K562 (cell line): ENCODE measurements at regions not wholly inside any gene's neighbourhood (a gene's known extent, or its start where the extent isn't known, plus 50 kb on each side); places are given as distances from the start of the nearest gene placed in this dataset.

Experiments
- ATAC-seq: fragments of 200-7000 bp; cut with Tn5 transposase; 3 replicates; pipeline ENCODE4 v1.9.1; 2020; ENCODE audit warnings: moderate library complexity
- BruUV-seq: library from RNA; stranded (reverse); fragments of 400-500 nt; replicated peaks from 2 replicates; lab custom pipeline; 2021; lab: Mats Ljungman, UMichigan
- CTCF ChIA-PET: fragments of 300-600 bp; formaldehyde crosslinking; extraction: SDS; loops from one replicate; lab custom pipeline; 2021; ENCODE audit warnings: low intra/inter-chr PET ratio; lab: Yijun Ruan, JAX
- POLR2A ChIA-PET: fragments of 300-600, 350-650 bp; sonication (Branson Sonifier 250); formaldehyde crosslinking; extraction: SDS; loops from one replicate; lab custom pipeline; 2021; ENCODE audit warnings: antibody characterized with exemption, inconsistent platforms; lab: Yijun Ruan, JAX
- DNase-seq, 4 experiments: peaks; one replicate each; pipeline versions ENCODE4 v3.0.0 to v3.0.0-alpha.2; 2011 to 2018; ENCODE audit warnings: low spot score in 3 of 4, mixed read lengths in 3 of 4; ENCODE audit errors: extremely low read depth in 1 of 4
- FAIRE-seq: peaks from 2 replicates; lab custom pipeline; 2011; peaks lifted over from hg19 to GRCh38; lab: Jason Lieb, UNC
- H2AFZ ChIP-seq: 2 replicates; pipeline ENCODE4 v1.6.0; 2011; ENCODE audit warnings: low read depth, low read length, control low read depth, inconsistent platforms
- H3K27ac ChIP-seq: fragments of 200-600 bp; 3 replicates; pipeline ENCODE4 v1.8.0; 2011; ENCODE audit warnings: low read depth, mild to moderate bottlenecking, control low read depth, inconsistent platforms, low read length, moderate library complexity, mixed read lengths; ENCODE audit errors: extremely low read depth
- H3K27me3 ChIP-seq, 2 experiments: fragments of 300-600 bp in 1 of 2; 2 replicates in 1 of 2; 3 replicates in 1 of 2; pipeline versions ENCODE4 v1.6.0 to v1.8.0; 2011; ENCODE audit warnings: inconsistent platforms in 2 of 2, low read length in 2 of 2, mild to moderate bottlenecking in 1 of 2, mixed read lengths in 1 of 2, moderate library complexity in 1 of 2; ENCODE audit not compliant: control insufficient read depth in 2 of 2, insufficient read depth in 2 of 2
- H3K36me3 ChIP-seq: fragments of 300-600 bp; 3 replicates; pipeline ENCODE4 v1.8.0; 2011; ENCODE audit warnings: mild to moderate bottlenecking, low read length, inconsistent platforms; ENCODE audit not compliant: control insufficient read depth, insufficient read depth
- H3K4me1 ChIP-seq, 2 experiments: fragments of 200-600 bp in 1 of 2; replicated peaks in 1 of 2; 2 replicates in 1 of 2; 3 replicates in 1 of 2; pipeline versions ENCODE4 v1.5.1 to v1.8.0; 2011; ENCODE audit warnings: inconsistent platforms in 2 of 2, low read length in 2 of 2, mild to moderate bottlenecking in 1 of 2, mixed read lengths in 1 of 2, moderate library complexity in 1 of 2; ENCODE audit not compliant: control insufficient read depth in 2 of 2, insufficient read depth in 2 of 2
- H3K4me2 ChIP-seq: 2 replicates; pipeline ENCODE4 v1.6.1; 2011; ENCODE audit warnings: low read length, control low read depth, inconsistent platforms, mixed read lengths; ENCODE audit not compliant: insufficient read depth
- H3K4me3 ChIP-seq: fragments of 200-600 bp; sonication (generic), shearing (Covaris generic); 2 replicates; pipeline ENCODE4 v1.5.1; 2016; ENCODE audit warnings: control low read depth, inconsistent platforms
- H3K79me2 ChIP-seq: fragments of 200-600 bp; 3 replicates; pipeline ENCODE4 v1.8.0; 2011; ENCODE audit warnings: low read length, inconsistent platforms; ENCODE audit not compliant: control insufficient read depth, insufficient read depth
- H3K9ac ChIP-seq, 2 experiments: 2 replicates each; pipeline versions ENCODE4 v1.6.0 to v1.6.1; 2011; ENCODE audit warnings: low read depth in 2 of 2, low read length in 2 of 2, control low read depth in 1 of 2, inconsistent platforms in 1 of 2, mild to moderate bottlenecking in 1 of 2, mixed read lengths in 1 of 2; ENCODE audit not compliant: insufficient read depth in 1 of 2
- H3K9me1 ChIP-seq: one replicate; pipeline ENCODE4 v1.6.0; 2011; ENCODE audit warnings: inconsistent platforms, mild to moderate bottlenecking, low read length, moderate library complexity; ENCODE audit not compliant: control insufficient read depth, insufficient read depth
- H3K9me3 ChIP-seq: replicated peaks from 2 replicates; pipeline ENCODE4 v1.5.1; 2011; ENCODE audit warnings: low read depth, low read length, inconsistent platforms; ENCODE audit not compliant: control insufficient read depth, insufficient read depth
- H4K20me1 ChIP-seq: replicated peaks from 2 replicates; pipeline ENCODE4 v1.6.1; 2011; ENCODE audit warnings: low read length, inconsistent platforms, mixed read lengths; ENCODE audit not compliant: control insufficient read depth, insufficient read depth
- ATF7 ChIP-seq: fragments of 450-650 bp; IDR thresholded peaks from 2 replicates; pipeline ENCODE4 v1.7.1; 2014; ENCODE audit warnings: mild to moderate bottlenecking, moderate library complexity
- GTF2A2 ChIP-seq: IDR thresholded peaks from 2 replicates; pipeline ENCODE4 v1.6.1; 2016; ENCODE audit warnings: mild to moderate bottlenecking, missing genetic modification characterization, missing compliant biosample characterization
- HDAC6 ChIP-seq: IDR thresholded peaks from 2 replicates; pipeline ENCODE4 v1.6.1; 2012; ENCODE audit warnings: low read depth, mild to moderate bottlenecking, control low read depth, inconsistent platforms, low read length, moderate library complexity
- HSF4 ChIP-seq: fragments of 250-450 bp; sonication (Bioruptor Pico); IDR thresholded peaks from 2 replicates; pipeline ENCODE4 v2.1.2; 2022; ENCODE audit warnings: mild to moderate bottlenecking, moderate library complexity, borderline replicate concordance
- ILF3 ChIP-seq: fragments of 450-650 bp; IDR thresholded peaks from 2 replicates; pipeline ENCODE4 v1.6.1; 2018; ENCODE audit warnings: antibody characterized with exemption, mild to moderate bottlenecking, moderate library complexity, borderline replicate concordance
- KLF16 ChIP-seq: IDR thresholded peaks from 2 replicates; pipeline ENCODE4 v1.6.1; 2016; ENCODE audit warnings: antibody characterized with exemption
- POLR2AphosphoS5 ChIP-seq: IDR thresholded peaks from 2 replicates; pipeline ENCODE4 v1.6.1; 2011; ENCODE audit warnings: mild to moderate bottlenecking, low read depth, low read length, moderate library complexity; ENCODE audit not compliant: control insufficient read depth, insufficient read depth
- PTBP1 ChIP-seq: fragments of 200-400 bp; formaldehyde crosslinking; IDR thresholded peaks from 2 replicates; pipeline ENCODE4 v1.6.1; 2017; ENCODE audit warnings: low read depth, low read length
- RBM14 ChIP-seq: fragments of 200-400 bp; formaldehyde crosslinking; IDR thresholded peaks from 2 replicates; pipeline ENCODE4 v1.6.1; 2018; ENCODE audit warnings: low read depth, mild to moderate bottlenecking, low read length, moderate library complexity, borderline replicate concordance; ENCODE audit not compliant: insufficient read depth
- STAT6 ChIP-seq: sonication (generic); formaldehyde crosslinking; IDR thresholded peaks from 2 replicates; pipeline ENCODE4 v1.8.1; 2023; ENCODE audit warnings: mild to moderate bottlenecking, missing genetic modification reagents
- XRCC3 ChIP-seq: fragments of 450-650 bp; IDR thresholded peaks from 2 replicates; pipeline ENCODE4 v1.6.1; 2017; ENCODE audit warnings: mild to moderate bottlenecking, moderate library complexity
- ZFP36 ChIP-seq: fragments of 150-350 bp; IDR thresholded peaks from 2 replicates; pipeline ENCODE4 v1.6.1; 2018; ENCODE audit warnings: low read length, low read depth; ENCODE audit not compliant: partially characterized antibody
- ZNF197 ChIP-seq: fragments of 200-800 bp; sonication (Bioruptor generic); IDR thresholded peaks from 2 replicates; pipeline ENCODE4 v1.6.1; 2016; ENCODE audit warnings: low read depth, missing genetic modification characterization, missing compliant biosample characterization
- in situ Hi-C: fragments of 300-500 bp; cut with MboI; formaldehyde crosslinking; loops from 4 replicates; pipeline ENCODE4 v1.15.0; 2018; ENCODE audit warnings: inconsistent platforms, mixed read lengths
- intact Hi-C: fragments of 100-400 bp; cut with micrococcal nuclease; formaldehyde crosslinking; loops from 2 replicates; pipeline ENCODE4 v1.14.2; 2022
- TF ChIP-seq, protein P1 (sequence below): fragments of 250-450 bp; sonication (Bioruptor Pico); IDR thresholded peaks from 2 replicates; pipeline ENCODE4 v1.6.1; 2021; ENCODE audit warnings: mild to moderate bottlenecking
- TF ChIP-seq, protein P2 (sequence below): sonication (generic); formaldehyde crosslinking; IDR thresholded peaks from 2 replicates; pipeline ENCODE4 v1.8.1; 2022; ENCODE audit warnings: missing genetic modification reagents

DNA sequence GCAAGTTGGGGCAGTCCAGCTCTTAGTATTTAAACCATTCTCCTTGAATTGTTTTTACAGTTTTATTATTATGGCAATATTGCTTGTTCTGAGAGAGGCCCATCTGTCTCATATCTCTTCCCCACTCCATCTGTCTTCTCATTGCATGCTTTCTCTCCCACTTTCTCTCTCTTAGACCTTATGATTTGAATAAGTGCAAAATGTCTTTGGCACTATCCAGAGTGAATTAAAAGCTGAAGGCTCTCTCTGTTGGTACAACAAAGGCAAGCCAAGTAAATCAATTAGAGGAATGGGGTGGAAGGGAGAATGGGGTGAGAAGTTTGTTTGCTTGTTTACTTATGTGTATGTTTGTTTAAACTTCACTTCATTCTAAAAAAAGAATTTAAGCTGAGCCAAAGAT, 195.3 kb upstream of the RFX3 start:
- CTCF ChIA-PET = no interaction called here

More for the DNA sequence above, 195.3 kb upstream of the RFX3 start:
- no peak overlapping the region for H3K4me3 ChIP-seq
- no peaks in the 10 kb centered on the region for H3K9me1 ChIP-seq
- H3K79me2 ChIP-seq = no peaks in the 10 kb centered on the region
- in situ Hi-C loops = no loop called here
- no peaks in the 10 kb centered on the region for H4K20me1 ChIP-seq
- H3K27me3 ChIP-seq = no peaks in the 10 kb centered on the region
- no TSS peak for BruUV-seq
- DNase-seq = no peak
- no peaks in the 10 kb centered on the region for H3K4me1 ChIP-seq
- no peaks in the 10 kb centered on the region for H3K36me3 ChIP-seq
- no peak overlapping the region for H3K9ac ChIP-seq
- no peak overlapping the region for H3K27ac ChIP-seq
- no peak for TF ChIP-seq STAT6 (CRISPR knock-in tag)
- TF ChIP-seq XRCC3 = no peak
- no peak for TF ChIP-seq ZFP36
- no peak for TF ChIP-seq ATF7
- no peak for TF ChIP-seq KLF16
- TF ChIP-seq HDAC6 = no peak
- TF ChIP-seq, protein P1, sequence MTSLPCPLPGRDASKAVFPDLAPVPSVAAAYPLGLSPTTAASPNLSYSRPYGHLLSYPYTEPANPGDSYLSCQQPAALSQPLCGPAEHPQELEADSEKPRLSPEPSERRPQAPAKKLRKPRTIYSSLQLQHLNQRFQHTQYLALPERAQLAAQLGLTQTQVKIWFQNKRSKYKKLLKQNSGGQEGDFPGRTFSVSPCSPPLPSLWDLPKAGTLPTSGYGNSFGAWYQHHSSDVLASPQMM = no peak
- no peak for TF ChIP-seq GTF2A2 (tag)
- no peak for TF ChIP-seq RBM14
- TF ChIP-seq, protein P2, sequence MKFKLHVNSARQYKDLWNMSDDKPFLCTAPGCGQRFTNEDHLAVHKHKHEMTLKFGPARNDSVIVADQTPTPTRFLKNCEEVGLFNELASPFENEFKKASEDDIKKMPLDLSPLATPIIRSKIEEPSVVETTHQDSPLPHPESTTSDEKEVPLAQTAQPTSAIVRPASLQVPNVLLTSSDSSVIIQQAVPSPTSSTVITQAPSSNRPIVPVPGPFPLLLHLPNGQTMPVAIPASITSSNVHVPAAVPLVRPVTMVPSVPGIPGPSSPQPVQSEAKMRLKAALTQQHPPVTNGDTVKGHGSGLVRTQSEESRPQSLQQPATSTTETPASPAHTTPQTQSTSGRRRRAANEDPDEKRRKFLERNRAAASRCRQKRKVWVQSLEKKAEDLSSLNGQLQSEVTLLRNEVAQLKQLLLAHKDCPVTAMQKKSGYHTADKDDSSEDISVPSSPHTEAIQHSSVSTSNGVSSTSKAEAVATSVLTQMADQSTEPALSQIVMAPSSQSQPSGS (CRISPR knock-in tag) = no peak
- TF ChIP-seq POLR2AphosphoS5 = no peak
- TF ChIP-seq ZNF197 (CRISPR knock-in tag) = no peak
- no peak for TF ChIP-seq ILF3
- TF ChIP-seq PTBP1 = no peak
- no peak for TF ChIP-seq HSF4 (CRISPR knock-in tag)
- TF ChIP-seq, all 486 proteins: peak for 0
- intact Hi-C loops = no loop called here
- H3K9me3 ChIP-seq = no peaks in the 10 kb centered on the region
- no peak overlapping the region for H3K4me2 ChIP-seq
- FAIRE-seq = no peak
- POLR2A ChIA-PET = no interaction called here
- ATAC-seq = no peak
- H2AFZ ChIP-seq = no peak overlapping the region
